ENCODE measurements at regions not wholly inside any gene's neighbourhood (a gene's known extent, or its start where the extent isn't known, plus 50 kb on each side); places are given as distances from the start of the nearest gene placed in this dataset.

DNA sequence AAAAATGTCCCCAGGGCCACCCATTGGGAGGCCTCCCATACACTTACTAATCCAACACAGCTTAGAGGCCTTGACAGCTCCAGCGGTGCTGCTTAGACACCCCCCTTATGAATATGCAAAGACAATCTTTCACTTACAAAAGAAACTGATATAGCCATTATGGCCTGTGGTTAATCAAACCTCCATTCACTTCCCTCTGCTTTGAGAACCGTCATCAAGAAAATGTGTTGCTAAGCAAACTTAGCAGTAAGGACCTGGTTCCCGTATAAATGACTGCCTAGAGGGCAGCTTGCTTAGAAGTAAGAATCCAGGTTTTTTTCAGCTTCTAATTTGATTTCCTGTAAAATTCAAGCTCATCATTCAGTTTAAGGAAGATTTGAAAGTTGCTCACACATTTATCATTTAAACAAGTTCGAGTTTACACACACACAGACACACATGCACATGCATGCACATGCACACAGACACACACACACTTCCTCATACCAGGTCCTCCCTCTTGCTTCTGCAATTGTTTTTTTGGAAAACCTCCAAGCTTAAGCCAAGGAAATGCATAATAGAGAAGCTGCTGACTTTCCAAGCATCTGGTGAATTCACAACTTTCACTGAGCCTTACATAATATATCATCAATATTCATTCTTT, 137.7 kb upstream of the BLID start:
- Histone ChIP-seq H3K36me3 (ENCODE audit: control insufficient read depth, insufficient read depth, low read length) (no peaks in the 10 kb centered on the region), H3K27me3 (ENCODE audit: control insufficient read depth, insufficient read depth, low read length) (peaks cover 2% of the 10 kb centered on the region), H3K4me3 (ENCODE audit: low read length) (no peak overlapping the region), H3K9me3 (ENCODE audit: control insufficient read depth, insufficient read depth, low read length) (peaks cover 5% of the 10 kb centered on the region), H3K4me1 (ENCODE audit: control insufficient read depth, insufficient read depth, low read length) (no peaks in the 10 kb centered on the region), H3K27ac (ENCODE audit: low read length) (no peak overlapping the region)
- Mint-ChIP-seq H3K27me3 (ENCODE audit: low read depth in 2 of 2) (peaks cover 1 to 7% of the 10 kb centered on the region in 2 donors), H3K4me1 (no peaks in the 10 kb centered on the region), H3K9me3 (no peaks in the 10 kb centered on the region), H3K36me3 (no peaks in the 10 kb centered on the region), H3K27ac (no peak overlapping the region), H3K4me3 (no peak overlapping the region)
- intact Hi-C loops (cut with micrococcal nuclease), result no loop called here
- ATAC-seq, result no peak
- TF ChIP-seq CTCF (IDR thresholded peaks at IDR 0.05), result no peak
- 35% methylated on average over 4 of the region's 4 CpGs for WGBS (ENCODE audit: insufficient coverage)
- DNase-seq, result no peak

GRCh38 chr11:122248939-122249338, 132.9 kb upstream of the BLID start:
- Histone ChIP-seq H3K27ac (ENCODE audit: low read length) (no peak overlapping the region), H3K36me3 (ENCODE audit: control insufficient read depth, insufficient read depth, low read length) (no peaks in the 10 kb centered on the region), H3K27me3 (ENCODE audit: control insufficient read depth, insufficient read depth, low read length) (no peaks in the 10 kb centered on the region), H3K4me3 (ENCODE audit: low read length) (no peak overlapping the region), H3K4me1 (ENCODE audit: control insufficient read depth, insufficient read depth, low read length) (no peaks in the 10 kb centered on the region), H3K9me3 (ENCODE audit: control insufficient read depth, insufficient read depth, low read length) (no peaks in the 10 kb centered on the region)
- Mint-ChIP-seq H3K9me3 (no peaks in the 10 kb centered on the region), H3K4me1 (no peaks in the 10 kb centered on the region), H3K27ac (no peak overlapping the region), H3K27me3 (ENCODE audit: low read depth in 2 of 2) (peaks cover 0 to 12% of the 10 kb centered on the region in 2 donors), H3K4me3 (no peak overlapping the region), H3K36me3 (no peaks in the 10 kb centered on the region)
- no peak for TF ChIP-seq CTCF (IDR thresholded peaks at IDR 0.05)
- ATAC-seq (no peak), DNase-seq (no peak)
- intact Hi-C loops (cut with micrococcal nuclease), result no loop called here
- 90% methylated on average over 7 of the region's 8 CpGs for WGBS (ENCODE audit: insufficient coverage)

GRCh38 chr11:122248131-122248530, 132.1 kb upstream of the BLID start:
- no peaks in the 10 kb centered on the region for H3K27me3 ChIP-seq (ENCODE audit: control insufficient read depth, insufficient read depth, low read length)
- Mint-ChIP-seq H3K27me3 (ENCODE audit: low read depth in 2 of 2) (peaks cover 0 to 12% of the 10 kb centered on the region in 2 donors), H3K4me1 (no peaks in the 10 kb centered on the region), H3K36me3 (no peaks in the 10 kb centered on the region), H3K27ac (no peak overlapping the region), H3K4me3 (no peak overlapping the region), H3K9me3 (no peaks in the 10 kb centered on the region)
- no peak overlapping the region for H3K27ac ChIP-seq (ENCODE audit: low read length)
- no peak for TF ChIP-seq CTCF (IDR thresholded peaks at IDR 0.05)
- 42% methylated on average over 4 of the region's 4 CpGs for WGBS (ENCODE audit: insufficient coverage)
- no peaks in the 10 kb centered on the region for H3K36me3 ChIP-seq (ENCODE audit: control insufficient read depth, insufficient read depth, low read length)
- ATAC-seq (no peak), DNase-seq (no peak)
- H3K9me3 ChIP-seq (ENCODE audit: control insufficient read depth, insufficient read depth, low read length), result no peaks in the 10 kb centered on the region
- no peak overlapping the region for H3K4me3 ChIP-seq (ENCODE audit: low read length)
- H3K4me1 ChIP-seq (ENCODE audit: control insufficient read depth, insufficient read depth, low read length), result no peaks in the 10 kb centered on the region
- intact Hi-C loops (cut with micrococcal nuclease), result no loop called here

DNA sequence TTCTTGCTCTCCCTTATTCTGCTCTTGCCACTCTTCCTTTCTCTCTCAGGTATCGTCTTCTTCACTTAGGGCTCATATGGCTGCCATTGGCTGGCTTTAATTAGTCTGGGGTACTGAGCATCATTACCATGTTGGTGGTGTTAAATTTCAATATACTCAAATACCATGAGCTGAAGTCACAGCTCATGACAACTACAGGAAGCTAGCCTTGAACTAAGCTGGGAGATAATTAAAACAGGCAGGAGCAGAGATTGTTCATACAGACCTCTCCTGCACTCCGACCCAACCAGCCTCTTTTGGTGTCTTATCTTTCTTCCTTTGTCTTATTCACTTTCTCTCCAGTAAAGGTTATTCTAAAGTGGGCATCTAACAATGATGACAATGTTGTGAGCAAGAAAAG, 130.9 kb upstream of the BLID start:
- Mint-ChIP-seq H3K4me1 (no peaks in the 10 kb centered on the region), H3K27ac (no peak overlapping the region), H3K4me3 (no peak overlapping the region), H3K9me3 (no peaks in the 10 kb centered on the region), H3K36me3 (no peaks in the 10 kb centered on the region), H3K27me3 (ENCODE audit: low read depth in 2 of 2) (peaks cover 0 to 9% of the 10 kb centered on the region in 2 donors)
- H3K4me3 ChIP-seq (ENCODE audit: low read length), result no peak overlapping the region
- ATAC-seq (no peak), DNase-seq (no peak)
- no peaks in the 10 kb centered on the region for H3K36me3 ChIP-seq (ENCODE audit: control insufficient read depth, insufficient read depth, low read length)
- no peaks in the 10 kb centered on the region for H3K4me1 ChIP-seq (ENCODE audit: control insufficient read depth, insufficient read depth, low read length)
- no peak for TF ChIP-seq CTCF (IDR thresholded peaks at IDR 0.05)
- H3K9me3 ChIP-seq (ENCODE audit: control insufficient read depth, insufficient read depth, low read length), result no peaks in the 10 kb centered on the region
- H3K27me3 ChIP-seq (ENCODE audit: control insufficient read depth, insufficient read depth, low read length), result no peaks in the 10 kb centered on the region
- intact Hi-C loops (cut with micrococcal nuclease), result no loop called here
- WGBS (ENCODE audit: insufficient coverage), result 67% methylated on average over 1 of the region's 2 CpGs
- H3K27ac ChIP-seq (ENCODE audit: low read length), result no peak overlapping the region

All from natural killer cell (primary cell).